ENCODE measurements at regions not wholly inside any gene's neighbourhood (a gene's known extent, or its start where the extent isn't known, plus 50 kb on each side); places are given as distances from the start of the nearest gene placed in this dataset.

GRCh38 chr9:100639854-100640253 lies 62.0 kb downstream of the CAVIN4 start:
- no peak overlapping the region for H3K4me3 ChIP-seq (ENCODE audit: low read depth in 2 of 2, low read length in 1 of 2)
- POLR2A ChIA-PET, result no interaction called here
- H3F3A ChIP-seq (replicated peaks; ENCODE audit: insufficient read depth), result no peaks in the 10 kb centered on the region
- no peak for TF ChIP-seq EP300 (IDR thresholded peaks at IDR 0.05; ENCODE audit: borderline replicate concordance in 1 of 2, low read depth in 1 of 2, low read length in 1 of 2)
- TF ChIP-seq JUND (IDR thresholded peaks at IDR 0.05), result no peak
- no peak for TF ChIP-seq FOSL2 (IDR thresholded peaks at IDR 0.05; ENCODE audit: borderline replicate concordance, low read depth)
- no peak for TF ChIP-seq RCOR1 (IDR thresholded peaks at IDR 0.05; ENCODE audit: low read length)
- no peak for TF ChIP-seq GATA2 (CRISPR knock-in tag; IDR thresholded peaks at IDR 0.05)
- TF ChIP-seq GABPA (IDR thresholded peaks at IDR 0.05; ENCODE audit: low read depth), result no peak
- no peak for TF ChIP-seq RFX5 (IDR thresholded peaks at IDR 0.05; ENCODE audit: low read length)
- no peak for TF ChIP-seq SMC3 (IDR thresholded peaks at IDR 0.05; ENCODE audit: low read depth, low read length)
- no peak for TF ChIP-seq FOXM1 (IDR thresholded peaks at IDR 0.05; ENCODE audit: low read depth)
- TF ChIP-seq PBX3 (IDR thresholded peaks at IDR 0.05), result no peak
- H3K9me3 ChIP-seq, result no peaks in the 10 kb centered on the region
- WGBS (ENCODE audit: low lambda C conversion rate), result 0% methylated on average over 1 of the region's 1 CpG
- H3K9me2 ChIP-seq, result no peaks in the 10 kb centered on the region
- H3K36me3 ChIP-seq (replicated peaks in 1 of 2; ENCODE audit: control insufficient read depth in 1 of 2, insufficient read depth in 2 of 2, low read length in 1 of 2), result no peaks in the 10 kb centered on the region
- no peak overlapping the region for H3K4me2 ChIP-seq
- DNase-seq, result no peak
- CTCF ChIA-PET, result interaction anchor here (1.2 kb wide), 2 partner anchors 38 to 44 kb away, joined by 3 to 4 read pairs; no protein-coding TSS in a partner anchor
- H4K20me1 ChIP-seq (ENCODE audit: insufficient read depth), result no peaks in the 10 kb centered on the region
- no peak overlapping the region for H3K27ac ChIP-seq (ENCODE audit: low read depth in 2 of 2, low read length in 1 of 2)
- H2AFZ ChIP-seq (ENCODE audit: low read depth), result no peak overlapping the region
- H3K9ac ChIP-seq, result no peak overlapping the region
- no peaks in the 10 kb centered on the region for H3K27me3 ChIP-seq (ENCODE audit: insufficient read depth)
- no peaks in the 10 kb centered on the region for H3K79me2 ChIP-seq (ENCODE audit: insufficient read depth)
- no peaks in the 10 kb centered on the region for H3K4me1 ChIP-seq (ENCODE audit: control insufficient read depth in 1 of 2, insufficient read depth in 2 of 2, low read depth in 1 of 2, low read length in 1 of 2)

- Histone ChIP-seq H3K27me3 (ENCODE audit: insufficient read depth) (no peaks in the 10 kb centered on the region), H3K27ac (ENCODE audit: low read depth in 2 of 2, low read length in 1 of 2) (no peak overlapping the region), H3K4me3 (ENCODE audit: low read depth in 2 of 2, low read length in 1 of 2) (no peak overlapping the region), H3K4me2 (no peak overlapping the region), H3K9me2 (no peaks in the 10 kb centered on the region), H3K79me2 (ENCODE audit: insufficient read depth) (no peaks in the 10 kb centered on the region), H3K9me3 (no peaks in the 10 kb centered on the region), H3K4me1 (ENCODE audit: control insufficient read depth in 1 of 2, insufficient read depth in 2 of 2, low read depth in 1 of 2, low read length in 1 of 2) (no peaks in the 10 kb centered on the region), H3K9ac (no peak overlapping the region), H3K36me3 (replicated peaks in 1 of 2; ENCODE audit: control insufficient read depth in 1 of 2, insufficient read depth in 2 of 2, low read length in 1 of 2) (no peaks in the 10 kb centered on the region), H2AFZ (ENCODE audit: low read depth) (no peak overlapping the region), H4K20me1 (ENCODE audit: insufficient read depth) (no peaks in the 10 kb centered on the region), H3F3A (replicated peaks; ENCODE audit: insufficient read depth) (no peaks in the 10 kb centered on the region)
- DNase-seq, result no peak
- ChIA-PET CTCF (interaction anchor here (0.8 to 1.2 kb wide), 3 partner anchors 39 to 61 kb away, joined by 3 to 4 read pairs (median 4); no protein-coding TSS in a partner anchor), POLR2A (no interaction called here)
- WGBS (ENCODE audit: low lambda C conversion rate), result 34% methylated on average over 5 of the region's 5 CpGs
- TF ChIP-seq RAD21 (IDR thresholded peaks at IDR 0.05; ENCODE audit: low read length), result no peak
- TF ChIP-seq NRF1 (IDR thresholded peaks at IDR 0.05; ENCODE audit: low read depth, low read length), result no peak
- TF ChIP-seq JUND (IDR thresholded peaks at IDR 0.05), result no peak
- no peak for TF ChIP-seq TEAD4 (IDR thresholded peaks at IDR 0.05; ENCODE audit: borderline replicate concordance, insufficient read depth)
Measured at GRCh38 chr9:100640447-100641050, 62.7 kb downstream of the CAVIN4 start.

Measured in SK-N-SH (cell line).